GM21528 (cell line): ENCODE measurements at regions not wholly inside any gene's neighbourhood (a gene's known extent, or its start where the extent isn't known, plus 50 kb on each side); places are given as distances from the start of the nearest gene placed in this dataset.

Experiments
- ATAC-seq: cut with Tn5 transposase; IDR thresholded peaks from one replicate; pipeline ENCODE4 v1.9.1; 2021; ENCODE audit warnings: mild to moderate bottlenecking, moderate library complexity; ENCODE audit not compliant: unreplicated experiment, low FRiP score

DNA sequence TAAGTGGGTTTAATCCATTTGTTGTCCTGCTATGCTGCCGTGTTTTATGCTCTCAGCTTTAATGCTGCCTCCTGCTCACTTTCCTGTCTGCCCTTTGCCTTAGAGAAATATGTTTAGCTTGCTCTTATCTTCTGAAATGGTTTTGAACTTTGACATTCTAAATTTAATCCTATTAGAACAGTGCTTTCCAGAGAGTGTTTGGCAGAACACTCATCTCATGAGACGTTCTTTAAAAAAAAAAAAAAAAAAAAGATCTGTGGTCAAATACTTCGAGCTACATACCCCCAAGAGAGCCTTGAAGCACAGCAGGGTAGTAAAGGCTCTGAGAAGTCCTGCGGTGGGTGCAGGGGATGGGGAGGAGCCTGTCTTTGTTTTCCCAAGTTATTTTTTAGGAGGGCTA is 161.3 kb downstream of the SPP2 start:
- no peak for ATAC-seq

DNA sequence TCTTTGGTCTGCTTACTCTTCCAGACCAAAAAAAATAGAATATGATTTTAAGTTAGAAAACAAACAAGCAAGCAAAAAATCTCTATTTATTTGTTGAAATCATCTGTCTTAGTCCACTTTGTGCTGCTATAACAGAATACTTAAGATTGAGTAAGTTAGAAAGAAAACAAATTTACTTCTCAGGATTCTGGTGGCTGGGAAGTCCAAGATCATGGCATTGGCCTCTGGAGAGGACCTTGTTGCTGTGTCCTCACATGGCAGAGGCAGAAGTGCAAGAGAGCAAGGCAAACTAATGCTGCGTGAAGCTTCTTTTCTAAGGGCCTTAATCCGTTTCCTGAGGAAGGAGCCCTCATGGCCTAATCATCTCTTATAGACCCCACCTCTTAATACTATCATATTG is 156.2 kb downstream of the SPP2 start:
- no peak for ATAC-seq

GRCh38 chr2:234204480-234204879 is 154.0 kb downstream of the SPP2 start:
- no peak for ATAC-seq

GRCh38 chr2:234203135-234203984 is 152.9 kb downstream of the SPP2 start:
- no peak for ATAC-seq

- no peak for ATAC-seq
Observed at GRCh38 chr2:234202601-234203000, 152.1 kb downstream of the SPP2 start.

DNA sequence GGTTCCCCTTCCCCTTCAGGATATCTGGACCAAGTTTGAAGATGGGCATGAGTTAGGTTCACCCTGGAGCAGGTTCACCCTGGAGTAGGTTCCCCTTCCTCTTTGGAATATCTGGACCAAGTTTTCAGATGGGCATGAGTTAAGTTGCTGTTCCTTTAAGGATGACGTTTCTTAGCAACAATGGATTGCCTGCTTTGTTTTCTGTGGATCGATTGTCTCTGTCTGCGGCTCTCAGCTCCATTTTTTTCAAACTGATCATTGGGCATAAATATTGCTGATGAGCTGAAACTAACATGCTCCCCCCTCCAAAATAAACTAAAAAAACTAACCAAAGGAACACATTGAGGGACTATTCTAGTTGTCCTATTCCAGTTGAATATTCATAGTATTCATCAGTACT is 149.5 kb downstream of the SPP2 start:
- no peak for ATAC-seq

DNA sequence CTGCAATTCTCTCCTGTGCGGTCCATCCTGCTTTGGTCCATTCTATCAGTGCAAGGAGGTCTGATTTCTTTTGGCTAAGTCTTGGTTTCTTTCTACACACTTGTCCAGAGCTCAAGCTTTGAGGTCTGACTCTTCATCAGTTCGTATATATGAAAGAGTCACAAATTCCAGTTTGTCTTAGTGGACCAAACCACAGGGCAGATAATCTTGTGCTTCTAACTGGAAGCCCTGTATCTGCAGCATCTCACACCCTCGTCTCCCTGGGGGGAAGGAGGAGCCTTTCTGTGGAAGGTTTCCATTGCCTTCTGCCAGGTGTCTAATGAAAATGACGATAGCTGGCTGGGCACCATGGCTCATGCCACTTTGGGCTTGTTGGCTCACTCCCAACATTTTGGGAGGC is 148.5 kb downstream of the SPP2 start:
- no peak for ATAC-seq

- ATAC-seq, result no peak
Observed at GRCh38 chr2:234195516-234195915, 145.0 kb downstream of the SPP2 start.

DNA sequence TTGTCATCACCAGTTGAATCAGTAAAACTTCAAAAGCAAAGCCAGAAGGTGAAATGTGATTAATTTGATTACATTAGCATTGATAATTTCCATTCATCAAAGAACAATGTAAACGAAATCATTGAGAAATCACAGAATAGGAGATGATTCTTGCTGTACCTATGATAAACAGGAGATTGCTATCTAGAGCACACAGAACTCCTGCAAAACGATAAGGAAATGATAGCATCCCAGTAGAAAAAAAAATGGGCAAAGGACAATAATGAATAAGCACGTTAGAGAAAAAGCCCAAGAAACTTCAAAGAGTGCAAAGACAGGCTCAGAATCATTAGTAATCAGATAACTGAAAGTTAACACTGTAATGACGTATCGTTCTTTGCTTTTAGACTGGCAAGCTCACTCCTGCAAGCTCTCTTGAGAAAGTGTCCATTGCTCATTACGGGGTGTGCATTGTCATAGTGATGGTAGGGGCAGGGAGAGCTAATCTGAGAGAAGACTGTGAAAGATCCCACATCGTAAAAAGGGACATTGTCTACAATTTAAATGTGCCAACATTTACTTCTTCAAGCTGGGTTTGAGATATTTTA is 143.6 kb downstream of the SPP2 start:
- no peak for ATAC-seq

DNA sequence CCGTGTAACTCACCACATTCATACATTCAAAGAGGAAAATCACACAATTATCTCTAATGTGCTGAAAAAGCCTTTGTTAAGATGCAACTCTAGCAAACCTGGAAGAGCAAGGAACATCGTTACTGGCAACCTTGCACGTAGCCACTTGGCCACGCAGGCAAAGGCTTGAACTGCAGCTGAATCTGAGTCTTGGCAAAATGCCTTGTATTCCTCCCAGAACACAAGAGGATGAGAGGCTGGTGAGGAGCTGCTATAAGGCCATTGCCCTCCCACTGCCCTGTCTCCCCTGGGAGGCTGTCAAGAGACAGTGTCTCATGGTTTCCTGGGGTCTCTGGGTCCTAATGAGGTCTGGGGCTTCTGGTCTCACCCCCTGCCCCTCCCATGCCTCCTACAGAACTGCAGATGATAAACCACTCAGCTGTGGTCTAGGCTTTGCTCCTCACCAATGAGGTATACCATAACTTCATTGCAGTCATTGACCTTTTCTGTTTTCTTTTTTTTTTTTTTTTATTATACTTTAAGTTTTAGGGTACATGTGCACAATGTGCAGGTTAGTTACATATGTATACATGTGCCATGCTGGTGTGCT is 141.4 kb downstream of the SPP2 start:
- ATAC-seq, result no peak

- no peak for ATAC-seq
Observed at GRCh38 chr2:234189786-234190300, 139.3 kb downstream of the SPP2 start.

GRCh38 chr2:234189230-234189629 is 138.7 kb downstream of the SPP2 start:
- ATAC-seq, result no peak

- ATAC-seq, result no peak
Observed at GRCh38 chr2:234187646-234188174, 137.2 kb downstream of the SPP2 start.

DNA sequence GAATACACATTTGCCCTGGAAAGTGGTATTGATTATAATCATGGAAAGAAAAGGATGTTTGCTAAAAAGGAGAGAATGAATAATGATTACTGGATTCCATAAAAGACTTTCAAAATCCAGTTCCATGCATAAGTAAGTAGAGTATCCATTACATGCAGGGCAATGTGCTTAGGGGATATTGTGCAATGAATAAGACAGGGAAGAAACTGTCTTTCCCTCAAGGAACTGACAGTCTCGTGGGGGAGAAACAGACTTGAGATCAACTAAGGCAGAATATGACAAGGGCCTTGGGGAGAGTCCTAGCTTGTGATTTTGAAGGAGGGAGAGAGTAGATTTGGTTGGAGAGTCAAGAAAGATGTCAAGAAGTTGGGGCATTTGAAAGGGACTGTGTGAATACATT is 130.6 kb downstream of the SPP2 start:
- ATAC-seq, result no peak

- no peak for ATAC-seq
Observed at GRCh38 chr2:234179031-234179363, 128.5 kb downstream of the SPP2 start.

GRCh38 chr2:234178330-234179030 is 128.0 kb downstream of the SPP2 start:
- ATAC-seq, result no peak

DNA sequence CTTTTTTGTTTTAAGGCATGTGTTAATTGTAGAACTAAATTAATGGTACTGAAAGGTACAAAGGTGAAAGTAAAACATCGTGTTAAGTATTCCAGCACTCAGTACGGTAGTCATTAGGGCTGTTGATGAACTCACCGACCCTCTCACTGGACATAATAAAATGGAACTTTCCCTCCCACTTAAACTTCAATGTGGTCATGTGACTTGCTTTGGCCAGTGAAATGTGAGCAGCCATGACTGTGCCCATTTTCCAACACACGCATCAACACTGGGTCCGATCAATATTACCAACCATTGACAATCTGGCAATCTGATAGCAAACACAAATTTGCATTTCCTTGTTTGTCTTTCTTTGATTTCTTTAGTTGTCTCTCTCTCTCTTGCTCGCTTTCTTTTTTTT is 125.1 kb downstream of the SPP2 start:
- ATAC-seq, result no peak

- no peak for ATAC-seq
Observed at GRCh38 chr2:234174742-234175141, 124.2 kb downstream of the SPP2 start.

DNA sequence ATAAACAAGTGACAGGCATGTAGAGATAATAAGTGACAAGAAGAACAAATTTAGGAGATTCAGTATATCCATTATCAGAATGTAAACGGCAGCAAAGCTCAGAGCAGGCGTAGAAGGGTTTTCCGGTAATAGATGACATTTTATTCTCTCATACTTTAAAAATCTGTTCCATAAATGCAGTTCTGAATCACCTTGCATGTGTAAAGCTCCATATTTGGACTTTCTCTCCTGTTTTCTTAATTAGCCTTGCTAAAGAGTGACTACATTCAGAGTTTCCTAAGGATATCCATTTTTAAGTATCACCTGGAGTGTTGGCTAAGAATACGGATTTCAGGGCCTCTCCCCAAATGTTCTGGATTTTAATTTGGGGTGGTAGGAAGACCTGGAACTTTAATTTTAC is 122.0 kb downstream of the SPP2 start:
- no peak for ATAC-seq

- ATAC-seq, result no peak
Observed at GRCh38 chr2:234172066-234172465, 121.6 kb downstream of the SPP2 start.

GRCh38 chr2:234171666-234172065 is 121.2 kb downstream of the SPP2 start:
- ATAC-seq, result no peak
